HCT116 (cell line): ENCODE measurements at regions not wholly inside any gene's neighbourhood (a gene's known extent, or its start where the extent isn't known, plus 50 kb on each side); places are given as distances from the start of the nearest gene placed in this dataset.

Experiments used
- ATAC-seq: fragments of 200-7000 bp; cut with Tn5 transposase; 2 replicates; pipeline ENCODE4 v1.9.1; 2020; ENCODE audit warnings: mild to moderate bottlenecking, moderate library complexity
- BruUV-seq: library from RNA; stranded (reverse); fragments of 400-500 nt; replicated peaks from 2 replicates; lab custom pipeline; 2021; lab: Mats Ljungman, UMichigan
- CTCF ChIA-PET: fragments of 300-600 bp; sonication (Branson Sonifier 250); formaldehyde crosslinking; loops from one replicate; lab custom pipeline; 2021; ENCODE audit warnings: antibody characterized with exemption; lab: Charles Lee
- POLR2A ChIA-PET: fragments of 300-600, 350-600 bp; sonication (Branson Sonifier 250); formaldehyde crosslinking; loops from one replicate; lab custom pipeline; 2021; ENCODE audit warnings: antibody characterized with exemption; lab: Charles Lee
- RAD21 ChIA-PET, 2 experiments: fragments of 300-600 bp; sonication (Branson Sonifier 250); formaldehyde crosslinking; loops; one replicate each; lab custom pipeline; 2023; ENCODE audit warnings: low total read pairs in 2 of 2; ENCODE audit not compliant: uncharacterized antibody in 2 of 2, unreplicated experiment in 2 of 2, low non-redundant PET in 1 of 2; lab: Charles Lee
- DNase-seq: peaks from one replicate; pipeline ENCODE4 v3.0.0-alpha.2; 2010; ENCODE audit warnings: low read depth, low spot score
- H2AFZ ChIP-seq: fragments of 200-600 bp; shearing (Covaris generic), sonication (generic); 2 replicates; pipeline ENCODE4 v1.6.1; 2017; ENCODE audit warnings: low read depth, mixed run types, mixed read lengths, antibody characterized with exemption, low read length; ENCODE audit not compliant: poor library complexity, severe bottlenecking
- H3K27ac ChIP-seq: 2 replicates; pipeline ENCODE4 v1.5.1; 2012; ENCODE audit warnings: low read depth, low read length
- H3K27me3 ChIP-seq: fragments of 200-600 bp; sonication (generic); 2 replicates; pipeline ENCODE4 v1.6.1; 2016; ENCODE audit warnings: mixed run types, low read length, mixed read lengths; ENCODE audit not compliant: insufficient read depth
- H3K36me3 ChIP-seq, 2 experiments: fragments of 200-500 bp in 1 of 2; fragments of 200-600 bp in 1 of 2; sonication (Bioruptor generic) in 1 of 2; sonication (generic) in 1 of 2; 2 replicates each; pipeline versions ENCODE4 v1.5.1 to v1.6.1; 2014 to 2016; ENCODE audit warnings: low read length in 2 of 2, inconsistent platforms in 1 of 2, mixed read lengths in 1 of 2, mixed run types in 1 of 2; ENCODE audit not compliant: insufficient read depth in 2 of 2, control insufficient read depth in 1 of 2
- H3K4me1 ChIP-seq, 2 experiments: fragments of 200-600 bp in 1 of 2; sonication (generic) in 1 of 2; 2 replicates each; pipeline versions ENCODE4 v1.5.1 to v1.6.1; 2012 to 2017; ENCODE audit warnings: low read length in 2 of 2, inconsistent platforms in 1 of 2, mild to moderate bottlenecking in 1 of 2, mixed read lengths in 1 of 2, mixed run types in 1 of 2, moderate library complexity in 1 of 2; ENCODE audit not compliant: insufficient read depth in 2 of 2, control insufficient read depth in 1 of 2
- H3K4me2 ChIP-seq: fragments of 200-600 bp; sonication (generic); 2 replicates; pipeline ENCODE4 v1.6.1; 2017; ENCODE audit warnings: mixed run types, low read length, mixed read lengths
- H3K4me3 ChIP-seq, 2 experiments: fragments of 200-600 bp in 1 of 2; sonication (generic) in 1 of 2; replicated peaks in 1 of 2; 2 replicates each; pipeline ENCODE4 v1.5.1; 2011 to 2016; ENCODE audit warnings: low read length in 2 of 2, control low read depth in 1 of 2, low read depth in 1 of 2, mild to moderate bottlenecking in 1 of 2, mixed read lengths in 1 of 2, mixed run types in 1 of 2
- H3K79me2 ChIP-seq: fragments of 200-600 bp; sonication (generic); 2 replicates; pipeline ENCODE4 v1.6.1; 2017; ENCODE audit warnings: mild to moderate bottlenecking, mixed run types, low read length, moderate library complexity, mixed read lengths; ENCODE audit not compliant: insufficient read depth
- H3K9ac ChIP-seq: fragments of 200-600 bp; sonication (generic); 2 replicates; pipeline ENCODE4 v1.6.1; 2016; ENCODE audit warnings: low read length, mixed read lengths
- H3K9me2 ChIP-seq: fragments of 200-600 bp; sonication (generic), shearing (Covaris generic); 2 replicates; pipeline ENCODE4 v1.6.1; 2017; ENCODE audit warnings: mixed run types, mild to moderate bottlenecking, moderate library complexity; ENCODE audit not compliant: insufficient read depth
- H3K9me3 ChIP-seq, 2 experiments: fragments of 200-500 bp in 1 of 2; fragments of 200-600 bp in 1 of 2; sonication (Bioruptor generic) in 1 of 2; sonication (generic) in 1 of 2; 2 replicates each; pipeline ENCODE4 v1.6.1; 2014 to 2017; ENCODE audit warnings: low read length in 2 of 2, mixed read lengths in 2 of 2, inconsistent platforms in 1 of 2, low read depth in 1 of 2, mild to moderate bottlenecking in 1 of 2, mixed run types in 1 of 2, moderate library complexity in 1 of 2; ENCODE audit not compliant: control insufficient read depth in 1 of 2, insufficient read depth in 1 of 2
- H4K20me1 ChIP-seq: fragments of 200-600 bp; sonication (generic), shearing (Covaris generic); 2 replicates; pipeline ENCODE4 v1.6.1; 2017; ENCODE audit warnings: mixed run types, mild to moderate bottlenecking, moderate library complexity; ENCODE audit not compliant: insufficient read depth
- ATF3 ChIP-seq: IDR thresholded peaks from 2 replicates; pipeline ENCODE4 v1.6.1; 2012
- CBX3 ChIP-seq: IDR thresholded peaks from 2 replicates; pipeline ENCODE4 v1.6.1; 2012; ENCODE audit warnings: low read depth
- CEBPB ChIP-seq: IDR thresholded peaks from 2 replicates; pipeline ENCODE4 v1.6.1; 2012; ENCODE audit warnings: low read depth
- EGR1 ChIP-seq: IDR thresholded peaks from 2 replicates; pipeline ENCODE4 v1.6.1; 2012; ENCODE audit warnings: low read depth
- ELF1 ChIP-seq: IDR thresholded peaks from 2 replicates; pipeline ENCODE4 v1.6.1; 2012; ENCODE audit warnings: low read depth, borderline replicate concordance
- EZH2 ChIP-seq: fragments of 200-600 bp; sonication (generic); IDR thresholded peaks from 2 replicates; pipeline ENCODE4 v1.6.1; 2017; ENCODE audit warnings: antibody characterized with exemption, mixed run types
- EZH2phosphoT487 ChIP-seq: fragments of 200-600 bp; IDR thresholded peaks from 2 replicates; pipeline ENCODE4 v1.6.1; 2018; ENCODE audit warnings: antibody characterized with exemption, borderline replicate concordance
- FOSL1 ChIP-seq: IDR thresholded peaks from 2 replicates; pipeline ENCODE4 v1.6.1; 2012; ENCODE audit warnings: low read depth
- JUND ChIP-seq: IDR thresholded peaks from 2 replicates; pipeline ENCODE4 v1.6.1; 2012
- POLR2A ChIP-seq: IDR thresholded peaks from 2 replicates; pipeline ENCODE4 v1.7.0; 2011; ENCODE audit warnings: borderline replicate concordance; ENCODE audit not compliant: insufficient read depth, insufficient read length; ENCODE audit errors: extremely low read depth
- RAD21 ChIP-seq: IDR thresholded peaks from 2 replicates; pipeline ENCODE4 v1.6.1; 2012; ENCODE audit warnings: low read depth, mild to moderate bottlenecking
- SP1 ChIP-seq: IDR thresholded peaks from 2 replicates; pipeline ENCODE4 v1.6.1; 2012; ENCODE audit warnings: low read depth
- SRF ChIP-seq: IDR thresholded peaks from 2 replicates; pipeline ENCODE4 v1.6.1; 2012; ENCODE audit warnings: low read depth
- TCF7L2 ChIP-seq: IDR thresholded peaks from 2 replicates; pipeline ENCODE4 v1.7.0; 2011; ENCODE audit warnings: borderline replicate concordance, inconsistent platforms; ENCODE audit not compliant: insufficient read depth, insufficient read length; ENCODE audit errors: extremely low read depth
- intact Hi-C: fragments of 100-400 bp; cut with micrococcal nuclease; formaldehyde crosslinking; loops from 2 replicates; pipeline ENCODE4 v1.10.0; 2022
- TF ChIP-seq, protein P1 (sequence below): IDR thresholded peaks from 2 replicates; pipeline ENCODE4 v1.6.1; 2011; ENCODE audit warnings: mild to moderate bottlenecking, low read length, moderate library complexity; ENCODE audit not compliant: insufficient replicate concordance; ENCODE audit errors: extremely low read depth
- TF ChIP-seq, protein P2 (sequence below): IDR thresholded peaks from 2 replicates; pipeline ENCODE4 v1.6.1; 2012; ENCODE audit warnings: low read depth

DNA sequence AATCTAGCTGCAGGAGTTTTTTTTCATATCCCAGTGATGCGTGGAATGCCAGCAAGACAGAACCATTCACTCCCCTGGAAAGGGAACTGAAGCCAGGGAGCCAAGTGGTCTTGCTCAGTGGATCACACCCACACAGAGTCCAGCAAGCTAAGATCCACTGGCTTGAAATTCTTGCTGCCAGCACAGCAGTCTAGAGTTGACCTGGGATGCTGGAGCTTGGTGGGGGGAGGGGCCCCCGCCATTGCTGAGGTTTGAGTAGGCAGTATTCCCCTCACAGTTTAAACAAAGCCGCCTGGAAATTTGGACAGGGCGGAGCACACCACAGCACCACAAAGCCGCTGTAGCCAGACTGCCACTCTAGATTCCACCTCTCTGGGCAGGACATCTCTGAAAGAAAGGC, 86.9 kb upstream of the STXBP6 start (continued):
- TF ChIP-seq, protein P1, sequence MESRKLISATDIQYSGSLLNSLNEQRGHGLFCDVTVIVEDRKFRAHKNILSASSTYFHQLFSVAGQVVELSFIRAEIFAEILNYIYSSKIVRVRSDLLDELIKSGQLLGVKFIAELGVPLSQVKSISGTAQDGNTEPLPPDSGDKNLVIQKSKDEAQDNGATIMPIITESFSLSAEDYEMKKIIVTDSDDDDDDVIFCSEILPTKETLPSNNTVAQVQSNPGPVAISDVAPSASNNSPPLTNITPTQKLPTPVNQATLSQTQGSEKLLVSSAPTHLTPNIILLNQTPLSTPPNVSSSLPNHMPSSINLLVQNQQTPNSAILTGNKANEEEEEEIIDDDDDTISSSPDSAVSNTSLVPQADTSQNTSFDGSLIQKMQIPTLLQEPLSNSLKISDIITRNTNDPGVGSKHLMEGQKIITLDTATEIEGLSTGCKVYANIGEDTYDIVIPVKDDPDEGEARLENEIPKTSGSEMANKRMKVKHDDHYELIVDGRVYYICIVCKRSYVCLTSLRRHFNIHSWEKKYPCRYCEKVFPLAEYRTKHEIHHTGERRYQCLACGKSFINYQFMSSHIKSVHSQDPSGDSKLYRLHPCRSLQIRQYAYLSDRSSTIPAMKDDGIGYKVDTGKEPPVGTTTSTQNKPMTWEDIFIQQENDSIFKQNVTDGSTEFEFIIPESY = no peak
- no peak for TF ChIP-seq RAD21

GRCh38 chr14:25134184-25134583, 84.2 kb upstream of the STXBP6 start:
- Histone ChIP-seq H3K4me3 (no peak overlapping the region), H4K20me1 (no peaks in the 10 kb centered on the region), H2AFZ (no peak overlapping the region), H3K27me3 (no peaks in the 10 kb centered on the region), H3K4me1 (no peaks in the 10 kb centered on the region), H3K4me2 (no peak overlapping the region), H3K9me3 (peaks cover 0 to 12% of the 10 kb centered on the region in 2 experiments; a peak in 1 of 4 replicates), H3K27ac (no peak overlapping the region), H3K9me2 (no peaks in the 10 kb centered on the region), H3K36me3 (no peaks in the 10 kb centered on the region; a peak in 1 of 4 replicates), H3K9ac (no peak overlapping the region), H3K79me2 (no peaks in the 10 kb centered on the region)
- CTCF ChIA-PET = no interaction called here
- TF ChIP-seq RAD21 (no peak), CBX3 (no peak), TCF7L2 (no peak), EZH2 (no peak), JUND (no peak), EGR1 (no peak), POLR2A (no peak), CEBPB (no peak), SP1 (no peak), SRF (no peak), ATF3 (no peak), FOSL1 (no peak), EZH2phosphoT487 (no peak), ELF1 (no peak)
- TF ChIP-seq, protein P2, sequence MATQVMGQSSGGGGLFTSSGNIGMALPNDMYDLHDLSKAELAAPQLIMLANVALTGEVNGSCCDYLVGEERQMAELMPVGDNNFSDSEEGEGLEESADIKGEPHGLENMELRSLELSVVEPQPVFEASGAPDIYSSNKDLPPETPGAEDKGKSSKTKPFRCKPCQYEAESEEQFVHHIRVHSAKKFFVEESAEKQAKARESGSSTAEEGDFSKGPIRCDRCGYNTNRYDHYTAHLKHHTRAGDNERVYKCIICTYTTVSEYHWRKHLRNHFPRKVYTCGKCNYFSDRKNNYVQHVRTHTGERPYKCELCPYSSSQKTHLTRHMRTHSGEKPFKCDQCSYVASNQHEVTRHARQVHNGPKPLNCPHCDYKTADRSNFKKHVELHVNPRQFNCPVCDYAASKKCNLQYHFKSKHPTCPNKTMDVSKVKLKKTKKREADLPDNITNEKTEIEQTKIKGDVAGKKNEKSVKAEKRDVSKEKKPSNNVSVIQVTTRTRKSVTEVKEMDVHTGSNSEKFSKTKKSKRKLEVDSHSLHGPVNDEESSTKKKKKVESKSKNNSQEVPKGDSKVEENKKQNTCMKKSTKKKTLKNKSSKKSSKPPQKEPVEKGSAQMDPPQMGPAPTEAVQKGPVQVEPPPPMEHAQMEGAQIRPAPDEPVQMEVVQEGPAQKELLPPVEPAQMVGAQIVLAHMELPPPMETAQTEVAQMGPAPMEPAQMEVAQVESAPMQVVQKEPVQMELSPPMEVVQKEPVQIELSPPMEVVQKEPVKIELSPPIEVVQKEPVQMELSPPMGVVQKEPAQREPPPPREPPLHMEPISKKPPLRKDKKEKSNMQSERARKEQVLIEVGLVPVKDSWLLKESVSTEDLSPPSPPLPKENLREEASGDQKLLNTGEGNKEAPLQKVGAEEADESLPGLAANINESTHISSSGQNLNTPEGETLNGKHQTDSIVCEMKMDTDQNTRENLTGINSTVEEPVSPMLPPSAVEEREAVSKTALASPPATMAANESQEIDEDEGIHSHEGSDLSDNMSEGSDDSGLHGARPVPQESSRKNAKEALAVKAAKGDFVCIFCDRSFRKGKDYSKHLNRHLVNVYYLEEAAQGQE = no peak
- TF ChIP-seq, protein P1 = no peak
- RAD21 ChIA-PET = no interaction called here
- ATAC-seq (no peak), DNase-seq (no peak)
- no TSS peak for BruUV-seq
- POLR2A ChIA-PET = no interaction called here
- intact Hi-C loops = no loop called here
